ENCODE measurements at regions not wholly inside any gene's neighbourhood (a gene's known extent, or its start where the extent isn't known, plus 50 kb on each side); places are given as distances from the start of the nearest gene placed in this dataset.

GRCh38 chr12:24416423-24417109 is 467.1 kb upstream of the SOX5 start:
- Mint-ChIP-seq H3K4me1 (ENCODE audit: low read depth, unreplicated experiment) (no peaks in the 10 kb centered on the region), H3K27ac (ENCODE audit: unreplicated experiment) (no peak overlapping the region), H3K36me3 (ENCODE audit: insufficient read depth, unreplicated experiment) (no peaks in the 10 kb centered on the region), H3K9me3 (ENCODE audit: low read depth, unreplicated experiment) (peaks cover 3% of the 10 kb centered on the region), H3K4me3 (ENCODE audit: low read depth, unreplicated experiment) (no peak overlapping the region), H3K27me3 (ENCODE audit: unreplicated experiment) (no peaks in the 10 kb centered on the region)
- CTCF ChIA-PET = no interaction called here
- DNase-seq = no peak
- no TSS peak for BruUV-seq (replicated peaks)
- intact Hi-C loops (cut with micrococcal nuclease; ENCODE audit: unreplicated experiment) = no loop called here
- TF ChIP-seq CTCF (IDR thresholded peaks at IDR 0.05; ENCODE audit: unreplicated experiment) = no peak

- H3K9me3 Mint-ChIP-seq (ENCODE audit: low read depth, unreplicated experiment) = peaks cover 3% of the 10 kb centered on the region
- H3K27ac Mint-ChIP-seq (ENCODE audit: unreplicated experiment) = no peak overlapping the region
Observed at GRCh38 chr12:24415934-24416333, 466.5 kb upstream of the SOX5 start.

GRCh38 chr12:24414480-24414879 is 465.0 kb upstream of the SOX5 start:
- intact Hi-C loops (cut with micrococcal nuclease; ENCODE audit: unreplicated experiment) = no loop called here
- Mint-ChIP-seq H3K4me1 (ENCODE audit: low read depth, unreplicated experiment) (no peaks in the 10 kb centered on the region), H3K36me3 (ENCODE audit: insufficient read depth, unreplicated experiment) (no peaks in the 10 kb centered on the region), H3K27me3 (ENCODE audit: unreplicated experiment) (no peaks in the 10 kb centered on the region), H3K27ac (ENCODE audit: unreplicated experiment) (no peak overlapping the region), H3K9me3 (ENCODE audit: low read depth, unreplicated experiment) (peaks cover 3% of the 10 kb centered on the region), H3K4me3 (ENCODE audit: low read depth, unreplicated experiment) (no peak overlapping the region)
- CTCF ChIA-PET = interaction anchor here (0.6 kb wide), 2 partner anchors 29 to 60 kb away, joined by 3 to 5 read pairs; no protein-coding TSS in a partner anchor
- no TSS peak for BruUV-seq (replicated peaks)
- no peak for TF ChIP-seq CTCF (IDR thresholded peaks at IDR 0.05; ENCODE audit: unreplicated experiment)
- no peak for DNase-seq

More at GRCh38 chr12:24415934-24416333, 466.5 kb upstream of the SOX5 start:
- Mint-ChIP-seq H3K36me3 (ENCODE audit: insufficient read depth, unreplicated experiment) (no peaks in the 10 kb centered on the region), H3K27me3 (ENCODE audit: unreplicated experiment) (no peaks in the 10 kb centered on the region), H3K4me1 (ENCODE audit: low read depth, unreplicated experiment) (no peaks in the 10 kb centered on the region), H3K4me3 (ENCODE audit: low read depth, unreplicated experiment) (no peak overlapping the region)
- no TSS peak for BruUV-seq (replicated peaks)
- CTCF ChIA-PET = no interaction called here
- DNase-seq = no peak
- TF ChIP-seq CTCF (IDR thresholded peaks at IDR 0.05; ENCODE audit: unreplicated experiment) = no peak
- intact Hi-C loops (cut with micrococcal nuclease; ENCODE audit: unreplicated experiment) = no loop called here

GRCh38 chr12:24411948-24412347 is 462.5 kb upstream of the SOX5 start:
- no peak for DNase-seq
- no peaks in the 10 kb centered on the region for H3K36me3 Mint-ChIP-seq (ENCODE audit: insufficient read depth, unreplicated experiment)
- no peak overlapping the region for H3K4me3 Mint-ChIP-seq (ENCODE audit: low read depth, unreplicated experiment)
- no peaks in the 10 kb centered on the region for H3K27me3 Mint-ChIP-seq (ENCODE audit: unreplicated experiment)
- CTCF ChIA-PET = no interaction called here
- TF ChIP-seq CTCF (IDR thresholded peaks at IDR 0.05; ENCODE audit: unreplicated experiment) = no peak
- H3K4me1 Mint-ChIP-seq (ENCODE audit: low read depth, unreplicated experiment) = no peaks in the 10 kb centered on the region
- no TSS peak for BruUV-seq (replicated peaks)
- H3K9me3 Mint-ChIP-seq (ENCODE audit: low read depth, unreplicated experiment) = peaks cover 3% of the 10 kb centered on the region
- H3K27ac Mint-ChIP-seq (ENCODE audit: unreplicated experiment) = no peak overlapping the region
- intact Hi-C loops (cut with micrococcal nuclease; ENCODE audit: unreplicated experiment) = no loop called here

Data from Calu3 (cell line).